Body of pancreas (tissue), 4 donors: ENCODE measurements at regions not wholly inside any gene's neighbourhood (a gene's known extent, or its start where the extent isn't known, plus 50 kb on each side); places are given as distances from the start of the nearest gene placed in this dataset.

Experiments used
- POLR2A ChIP-seq, 3 donors: fragments of 450-650 bp; IDR thresholded peaks; one replicate each; pipeline ENCODE4 v1.6.1; 2016; ENCODE audit warnings: antibody characterized with exemption in 3 of 3, mild to moderate bottlenecking in 2 of 3
- TF ChIP-seq, protein P1 (sequence below), 7 experiments: fragments of 450-650 bp in 4 of 7; fragments of 200-600 bp in 3 of 7; sonication (generic) in 3 of 7; IDR thresholded peaks; one replicate each; pipeline ENCODE4 v1.5.1; 2016 to 2019; ENCODE audit warnings: antibody characterized with exemption in 7 of 7

GRCh38 chr7:80974396-80975358 is 55.8 kb upstream of the SEMA3C start:
- TF ChIP-seq, protein P1, sequence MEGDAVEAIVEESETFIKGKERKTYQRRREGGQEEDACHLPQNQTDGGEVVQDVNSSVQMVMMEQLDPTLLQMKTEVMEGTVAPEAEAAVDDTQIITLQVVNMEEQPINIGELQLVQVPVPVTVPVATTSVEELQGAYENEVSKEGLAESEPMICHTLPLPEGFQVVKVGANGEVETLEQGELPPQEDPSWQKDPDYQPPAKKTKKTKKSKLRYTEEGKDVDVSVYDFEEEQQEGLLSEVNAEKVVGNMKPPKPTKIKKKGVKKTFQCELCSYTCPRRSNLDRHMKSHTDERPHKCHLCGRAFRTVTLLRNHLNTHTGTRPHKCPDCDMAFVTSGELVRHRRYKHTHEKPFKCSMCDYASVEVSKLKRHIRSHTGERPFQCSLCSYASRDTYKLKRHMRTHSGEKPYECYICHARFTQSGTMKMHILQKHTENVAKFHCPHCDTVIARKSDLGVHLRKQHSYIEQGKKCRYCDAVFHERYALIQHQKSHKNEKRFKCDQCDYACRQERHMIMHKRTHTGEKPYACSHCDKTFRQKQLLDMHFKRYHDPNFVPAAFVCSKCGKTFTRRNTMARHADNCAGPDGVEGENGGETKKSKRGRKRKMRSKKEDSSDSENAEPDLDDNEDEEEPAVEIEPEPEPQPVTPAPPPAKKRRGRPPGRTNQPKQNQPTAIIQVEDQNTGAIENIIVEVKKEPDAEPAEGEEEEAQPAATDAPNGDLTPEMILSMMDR (IDR thresholded peaks at IDR 0.05) = no peak
- no peak for TF ChIP-seq POLR2A (IDR thresholded peaks at IDR 0.05)
